Progenitor cell of endocrine pancreas (in vitro differentiated cells): ENCODE measurements at regions not wholly inside any gene's neighbourhood (a gene's known extent, or its start where the extent isn't known, plus 50 kb on each side); places are given as distances from the start of the nearest gene placed in this dataset.
A peak's percentile ranks its signal among the peaks of the same experiment; 100 is the strongest.

Source experiments
- DNase-seq: peaks from one replicate; pipeline ENCODE4 v3.0.0; 2021; ENCODE audit warnings: low spot score; ENCODE audit not compliant: unreplicated experiment
- H3K27ac Mint-ChIP-seq: 2 replicates; pipeline ENCODE4 v1.8.0; 2021; ENCODE audit warnings: mild to moderate bottlenecking, moderate library complexity, mixed read lengths
- H3K27me3 Mint-ChIP-seq: 2 replicates; pipeline ENCODE4 v1.8.0; 2021; ENCODE audit warnings: mixed read lengths
- H3K36me3 Mint-ChIP-seq: 2 replicates; pipeline ENCODE4 v1.8.0; 2022; ENCODE audit warnings: mixed read lengths; ENCODE audit not compliant: insufficient read depth
- H3K4me1 Mint-ChIP-seq: 2 replicates; pipeline ENCODE4 v1.8.0; 2021; ENCODE audit warnings: low read depth, mixed read lengths
- H3K4me3 Mint-ChIP-seq: 2 replicates; pipeline ENCODE4 v1.8.0; 2021; ENCODE audit warnings: low read depth, mild to moderate bottlenecking, moderate library complexity, mixed read lengths
- H3K9me3 Mint-ChIP-seq: 2 replicates; pipeline ENCODE4 v1.8.0; 2021; ENCODE audit warnings: low read depth, mixed read lengths
- CTCF ChIP-seq: fragments of 200-600 bp; sonication (generic); IDR thresholded peaks from one replicate; pipeline ENCODE4 v1.5.0; 2021; ENCODE audit warnings: antibody characterized with exemption, mild to moderate bottlenecking; ENCODE audit not compliant: unreplicated experiment

- peaks cover 18% of the 10 kb centered on the region for H3K27me3 Mint-ChIP-seq
- peak overlapping the region; percentile 73 for H3K4me3 Mint-ChIP-seq
- H3K36me3 Mint-ChIP-seq: no peaks in the 10 kb centered on the region
- no peaks in the 10 kb centered on the region for H3K9me3 Mint-ChIP-seq
- peak; percentile 36 for DNase-seq
- H3K27ac Mint-ChIP-seq: peak overlapping the region; percentile 52
- no peak for TF ChIP-seq CTCF
- peaks cover 39% of the 10 kb centered on the region for H3K4me1 Mint-ChIP-seq
These were observed 110.5 kb downstream of the ARF6 start for GRCh38 chr14:50003213-50004021.

GRCh38 chr14:50006141-50006540 is 110.2 kb downstream of the VCPKMT start:
- H3K4me3 Mint-ChIP-seq: no peak overlapping the region
- no peaks in the 10 kb centered on the region for H3K36me3 Mint-ChIP-seq
- H3K27me3 Mint-ChIP-seq: peaks cover 18% of the 10 kb centered on the region
- no peak overlapping the region for H3K27ac Mint-ChIP-seq
- H3K9me3 Mint-ChIP-seq: no peaks in the 10 kb centered on the region
- no peak for DNase-seq
- H3K4me1 Mint-ChIP-seq: peaks cover 15% of the 10 kb centered on the region
- TF ChIP-seq CTCF: no peak

- Mint-ChIP-seq H3K27me3 (peaks cover 16% of the 10 kb centered on the region), H3K27ac (no peak overlapping the region), H3K4me3 (no peak overlapping the region), H3K4me1 (peaks cover 9% of the 10 kb centered on the region), H3K36me3 (no peaks in the 10 kb centered on the region), H3K9me3 (no peaks in the 10 kb centered on the region)
- no peak for DNase-seq
- no peak for TF ChIP-seq CTCF
These were observed 109.1 kb downstream of the VCPKMT start for GRCh38 chr14:50007123-50007903.

GRCh38 chr14:50008562-50008961 is 107.8 kb downstream of the VCPKMT start:
- Mint-ChIP-seq H3K4me1 (peaks cover 7% of the 10 kb centered on the region), H3K36me3 (no peaks in the 10 kb centered on the region), H3K4me3 (no peak overlapping the region), H3K27me3 (peaks cover 11% of the 10 kb centered on the region), H3K9me3 (no peaks in the 10 kb centered on the region), H3K27ac (no peak overlapping the region)
- TF ChIP-seq CTCF: no peak
- DNase-seq: no peak

GRCh38 chr14:50008974-50009373 is 107.4 kb downstream of the VCPKMT start:
- TF ChIP-seq CTCF: no peak
- H3K27me3 Mint-ChIP-seq: peaks cover 11% of the 10 kb centered on the region
- H3K36me3 Mint-ChIP-seq: no peaks in the 10 kb centered on the region
- no peak overlapping the region for H3K4me3 Mint-ChIP-seq
- H3K4me1 Mint-ChIP-seq: peaks cover 6% of the 10 kb centered on the region
- no peak for DNase-seq
- H3K27ac Mint-ChIP-seq: no peak overlapping the region
- H3K9me3 Mint-ChIP-seq: no peaks in the 10 kb centered on the region
